Subcutaneous abdominal adipose tissue (tissue), 5 donors: ENCODE measurements at regions not wholly inside any gene's neighbourhood (a gene's known extent, or its start where the extent isn't known, plus 50 kb on each side); places are given as distances from the start of the nearest gene placed in this dataset.

Experiments
- H3K27ac ChIP-seq: one replicate; pipeline ENCODE4 v1.7.0; 2013; ENCODE audit warnings: low read depth, mild to moderate bottlenecking, inconsistent platforms, low read length, moderate library complexity
- H3K27me3 ChIP-seq, 5 donors: one replicate each; pipeline ENCODE4 v1.7.0; 2013; ENCODE audit warnings: low read length in 5 of 5, inconsistent platforms in 1 of 5; ENCODE audit not compliant: control insufficient read depth in 5 of 5, insufficient read depth in 4 of 5
- H3K36me3 ChIP-seq, 5 donors: one replicate each; pipeline ENCODE4 v1.7.0; 2013; ENCODE audit warnings: low read length in 5 of 5; ENCODE audit not compliant: control insufficient read depth in 5 of 5, insufficient read depth in 5 of 5
- H3K4me1 ChIP-seq, 5 donors: one replicate each; pipeline ENCODE4 v1.7.0; 2013; ENCODE audit warnings: low read length in 5 of 5, mild to moderate bottlenecking in 3 of 5, moderate library complexity in 1 of 5; ENCODE audit not compliant: control insufficient read depth in 5 of 5, insufficient read depth in 5 of 5
- H3K4me3 ChIP-seq, 5 donors: one replicate each; pipeline ENCODE4 v1.7.0; 2013; ENCODE audit warnings: low read length in 5 of 5, low read depth in 1 of 5
- H3K9ac ChIP-seq, 5 donors: one replicate each; pipeline ENCODE4 v1.7.0; 2013; ENCODE audit warnings: low read length in 5 of 5, mild to moderate bottlenecking in 4 of 5, moderate library complexity in 3 of 5
- H3K9me3 ChIP-seq, 5 donors: one replicate each; pipeline ENCODE4 v1.7.0; 2013; ENCODE audit warnings: low read length in 5 of 5; ENCODE audit not compliant: control insufficient read depth in 5 of 5
- donor health status: healthy.
- donor health status: healthy.
- donor health status: healthy.
- donor health status: healthy.
- donor health status: healthy.

DNA sequence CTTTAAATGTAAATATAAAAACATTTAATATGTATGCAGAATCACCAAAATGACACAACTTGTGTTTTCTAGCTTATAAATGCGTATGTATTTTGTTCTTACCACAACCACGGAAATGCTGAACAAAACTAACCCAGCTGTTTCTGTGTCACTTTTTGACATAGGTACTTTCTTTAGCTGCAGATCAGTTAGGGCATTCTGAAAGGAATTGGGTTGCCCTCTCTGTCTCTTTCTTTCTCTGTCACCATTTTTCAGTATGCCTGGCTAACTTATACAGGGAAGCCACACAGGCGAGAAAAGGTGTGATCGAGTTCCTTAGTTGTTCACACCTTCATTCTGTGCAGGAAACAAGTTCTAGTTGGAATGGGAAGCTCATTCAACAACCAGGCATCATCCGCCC is 72.6 kb upstream of the ARGLU1 start:
- Histone ChIP-seq H3K9ac (no peak overlapping the region), H3K4me3 (no peak overlapping the region), H3K9me3 (no peaks in the 10 kb centered on the region), H3K27ac (no peak overlapping the region), H3K36me3 (no peaks in the 10 kb centered on the region), H3K27me3 (no peaks in the 10 kb centered on the region), H3K4me1 (peaks cover 0 to 12% (median 0%) of the 10 kb centered on the region in 5 donors)

GRCh38 chr13:106637519-106637918 is 69.6 kb upstream of the ARGLU1 start:
- Histone ChIP-seq H3K4me1 (peaks cover 0 to 14% (median 0%) of the 10 kb centered on the region in 5 donors), H3K36me3 (no peaks in the 10 kb centered on the region), H3K4me3 (no peak overlapping the region), H3K27ac (no peak overlapping the region), H3K9me3 (no peaks in the 10 kb centered on the region), H3K9ac (no peak overlapping the region), H3K27me3 (no peaks in the 10 kb centered on the region)

GRCh38 chr13:106636492-106636891 is 68.6 kb upstream of the ARGLU1 start:
- peaks cover 0 to 14% (median 0%) of the 10 kb centered on the region in 5 donors for H3K4me1 ChIP-seq
- H3K9ac ChIP-seq: no peak overlapping the region
- no peak overlapping the region for H3K27ac ChIP-seq
- no peaks in the 10 kb centered on the region for H3K27me3 ChIP-seq
- no peaks in the 10 kb centered on the region for H3K36me3 ChIP-seq
- no peaks in the 10 kb centered on the region for H3K9me3 ChIP-seq
- H3K4me3 ChIP-seq: no peak overlapping the region

DNA sequence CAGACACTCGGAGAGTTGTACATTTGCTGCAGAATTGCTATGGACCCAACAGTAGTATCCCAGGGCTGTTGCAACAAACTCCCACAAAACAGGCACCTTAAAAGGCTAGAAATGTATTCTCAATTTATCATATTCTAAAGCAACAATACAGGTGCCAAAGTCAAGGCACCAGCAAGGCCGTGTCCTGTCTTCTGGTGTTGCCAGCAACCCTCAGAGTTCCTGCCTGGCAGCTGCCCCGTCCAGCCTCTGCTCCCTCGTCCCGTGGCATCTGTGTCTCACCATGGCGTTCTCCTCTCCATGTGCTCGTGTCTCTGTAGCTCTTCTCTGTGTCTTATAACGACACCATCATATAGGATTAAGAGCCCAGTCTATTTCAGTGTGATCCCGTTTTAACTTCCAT is 67.7 kb upstream of the ARGLU1 start:
- H3K27me3 ChIP-seq: no peaks in the 10 kb centered on the region
- H3K4me1 ChIP-seq: peaks cover 0 to 14% (median 0%) of the 10 kb centered on the region in 5 donors
- H3K27ac ChIP-seq: no peak overlapping the region
- H3K36me3 ChIP-seq: no peaks in the 10 kb centered on the region
- H3K9ac ChIP-seq: no peak overlapping the region
- H3K9me3 ChIP-seq: no peaks in the 10 kb centered on the region
- no peak overlapping the region for H3K4me3 ChIP-seq

- Histone ChIP-seq H3K27me3 (no peaks in the 10 kb centered on the region), H3K4me3 (no peak overlapping the region), H3K9ac (no peak overlapping the region), H3K9me3 (no peaks in the 10 kb centered on the region), H3K27ac (no peak overlapping the region), H3K4me1 (peaks cover 0 to 14% (median 7%) of the 10 kb centered on the region in 5 donors), H3K36me3 (no peaks in the 10 kb centered on the region)
Observed at GRCh38 chr13:106633321-106633720, 65.4 kb upstream of the ARGLU1 start.

GRCh38 chr13:106630650-106631049 is 62.7 kb upstream of the ARGLU1 start:
- no peak overlapping the region for H3K4me3 ChIP-seq
- no peaks in the 10 kb centered on the region for H3K36me3 ChIP-seq
- H3K27ac ChIP-seq: no peak overlapping the region
- no peaks in the 10 kb centered on the region for H3K27me3 ChIP-seq
- no peaks in the 10 kb centered on the region for H3K9me3 ChIP-seq
- peaks cover 0 to 13% (median 5%) of the 10 kb centered on the region in 5 donors for H3K4me1 ChIP-seq
- H3K9ac ChIP-seq: no peak overlapping the region

DNA sequence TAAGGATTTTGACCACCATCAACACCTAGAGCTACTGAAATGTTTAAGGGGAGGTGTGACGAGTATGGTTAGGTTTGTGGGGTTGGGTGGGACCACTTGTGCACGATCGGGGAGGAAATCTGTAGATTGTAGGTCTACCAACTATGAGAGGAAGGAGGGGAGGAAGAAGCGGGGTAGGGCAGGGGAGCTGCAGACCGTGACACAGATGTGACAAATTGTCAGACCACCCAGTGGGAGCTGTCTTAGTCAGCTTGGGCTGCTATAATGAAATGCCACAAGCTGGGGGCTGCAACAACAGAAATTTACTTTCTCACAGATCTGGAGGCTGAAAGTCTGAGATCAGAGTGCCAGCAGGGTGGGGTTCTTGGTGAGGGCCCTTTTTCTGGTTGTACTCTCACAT is 62.2 kb upstream of the ARGLU1 start:
- H3K27ac ChIP-seq: no peak overlapping the region

DNA sequence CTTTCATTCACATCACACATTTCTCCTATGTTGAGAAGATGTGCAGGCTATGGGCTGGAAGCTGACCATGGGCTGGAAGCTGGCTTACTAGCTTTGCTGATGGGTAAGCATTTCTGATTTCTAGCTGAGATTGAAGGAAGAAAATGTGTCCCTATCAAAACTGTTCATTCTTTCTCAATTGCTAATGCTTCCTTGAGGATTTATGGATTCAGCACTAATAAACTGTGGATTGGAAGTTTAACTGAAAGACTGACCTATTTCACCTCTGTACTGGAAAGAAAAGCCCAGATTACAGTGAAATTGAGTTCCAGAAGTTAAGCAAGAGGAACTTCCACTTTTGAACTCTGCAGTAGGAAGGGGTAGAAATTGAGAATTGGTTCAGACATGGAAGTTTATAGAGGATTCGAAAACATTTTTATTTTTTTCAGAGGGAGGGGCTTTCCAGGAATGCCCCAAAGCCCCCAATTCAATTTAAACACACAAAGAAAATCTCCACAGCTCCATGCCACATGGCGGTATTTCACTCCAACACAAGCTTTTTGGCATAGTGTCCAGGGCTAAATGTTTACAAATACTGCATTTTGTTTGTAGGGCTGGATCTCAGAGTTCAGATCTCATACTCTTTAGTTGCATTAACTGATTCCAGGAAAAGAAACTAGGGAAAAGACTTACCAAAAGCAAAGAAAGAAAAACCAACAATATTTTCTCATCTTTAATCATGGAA is 61.2 kb upstream of the ARGLU1 start:
- Histone ChIP-seq H3K27ac (no peak overlapping the region), H3K4me1 (peaks cover 0 to 13% (median 7%) of the 10 kb centered on the region in 5 donors), H3K9ac (no peak overlapping the region), H3K4me3 (no peak overlapping the region), H3K36me3 (no peaks in the 10 kb centered on the region), H3K27me3 (no peaks in the 10 kb centered on the region), H3K9me3 (no peaks in the 10 kb centered on the region)

More for the DNA sequence above, 62.2 kb upstream of the ARGLU1 start:
- H3K27me3 ChIP-seq: no peaks in the 10 kb centered on the region
- H3K4me1 ChIP-seq: peaks cover 0 to 13% (median 5%) of the 10 kb centered on the region in 5 donors
- no peaks in the 10 kb centered on the region for H3K9me3 ChIP-seq
- no peaks in the 10 kb centered on the region for H3K36me3 ChIP-seq
- H3K4me3 ChIP-seq: no peak overlapping the region
- no peak overlapping the region for H3K9ac ChIP-seq

- no peak overlapping the region for H3K9ac ChIP-seq
- peaks cover 0 to 14% (median 7%) of the 10 kb centered on the region in 5 donors for H3K4me1 ChIP-seq
- no peaks in the 10 kb centered on the region for H3K36me3 ChIP-seq
- no peaks in the 10 kb centered on the region for H3K9me3 ChIP-seq
- no peak overlapping the region for H3K27ac ChIP-seq
- no peak overlapping the region for H3K4me3 ChIP-seq
- no peaks in the 10 kb centered on the region for H3K27me3 ChIP-seq
Observed at GRCh38 chr13:106626473-106626872, 58.5 kb upstream of the ARGLU1 start.

- Histone ChIP-seq H3K9ac (no peak overlapping the region), H3K36me3 (no peaks in the 10 kb centered on the region), H3K9me3 (no peaks in the 10 kb centered on the region), H3K4me3 (no peak overlapping the region), H3K4me1 (peaks cover 0 to 14% (median 7%) of the 10 kb centered on the region in 5 donors), H3K27me3 (no peaks in the 10 kb centered on the region), H3K27ac (no peak overlapping the region)
Observed at GRCh38 chr13:106625578-106625977, 57.6 kb upstream of the ARGLU1 start.
